PC-3 (cell line): ENCODE measurements at regions not wholly inside any gene's neighbourhood (a gene's known extent, or its start where the extent isn't known, plus 50 kb on each side); places are given as distances from the start of the nearest gene placed in this dataset.
"Not testable (repeated sequence)": the region's sequence is repeated elsewhere in the genome, so short reads cannot be mapped to it uniquely, and the experiment has no call there.

Experiments used
- ATAC-seq: fragments of 200-7000 bp; cut with Tn5 transposase; 2 replicates; pipeline ENCODE4 v1.9.1; 2020; ENCODE audit warnings: mild to moderate bottlenecking, moderate library complexity
- BruUV-seq: library from RNA; stranded (reverse); fragments of 400-500 nt; replicated peaks from 2 replicates; lab custom pipeline; 2021; lab: Mats Ljungman, UMichigan
- CTCF ChIA-PET: fragments of 300-600 bp; sonication (Branson Sonifier 250); formaldehyde crosslinking; loops from one replicate; lab custom pipeline; 2022; ENCODE audit warnings: antibody characterized with exemption; lab: Charles Lee
- POLR2A ChIA-PET: fragments of 300-600 bp; sonication (Branson Sonifier 250); formaldehyde crosslinking; loops from one replicate; lab custom pipeline; 2022; ENCODE audit warnings: antibody characterized with exemption; ENCODE audit not compliant: unreplicated experiment; lab: Charles Lee
- DNase-seq: peaks from one replicate; pipeline ENCODE4 v3.0.0-alpha.2; 2015
- H2AFZ ChIP-seq: fragments of 300-600 bp; sonication (generic); 2 replicates; pipeline ENCODE4 v1.6.0; 2016; ENCODE audit warnings: antibody characterized with exemption, low read length
- H3F3A ChIP-seq: fragments of 300-600 bp; sonication (generic); one replicate; pipeline ENCODE4 v1.6.0; 2017; ENCODE audit warnings: antibody characterized with exemption, low read length, control low read depth, mild to moderate bottlenecking; ENCODE audit not compliant: unreplicated experiment
- H3K27ac ChIP-seq: fragments of 300-600 bp; sonication (generic); 2 replicates; pipeline ENCODE4 v1.5.1; 2016; ENCODE audit warnings: mild to moderate bottlenecking, low read length
- H3K27me3 ChIP-seq: fragments of 300-600 bp; sonication (generic); 2 replicates; pipeline ENCODE4 v1.6.1; 2016; ENCODE audit warnings: low read length, mixed read lengths
- H3K36me3 ChIP-seq: fragments of 300-600 bp; sonication (generic); 2 replicates; pipeline ENCODE4 v1.6.1; 2016; ENCODE audit warnings: low read depth, mixed run types, low read length, mixed read lengths
- H3K4me1 ChIP-seq: fragments of 300-600 bp; sonication (generic); 2 replicates; pipeline ENCODE4 v1.5.1; 2016; ENCODE audit warnings: low read length; ENCODE audit not compliant: insufficient read depth
- H3K4me2 ChIP-seq: fragments of 300-600 bp; sonication (generic); 2 replicates; pipeline ENCODE4 v1.6.0; 2016; ENCODE audit warnings: low read length
- H3K4me3 ChIP-seq: fragments of 300-600 bp; sonication (generic); 2 replicates; pipeline ENCODE4 v1.5.1; 2016; ENCODE audit warnings: mild to moderate bottlenecking, low read length, mixed read lengths
- H3K79me2 ChIP-seq: fragments of 300-600 bp; sonication (generic); 2 replicates; pipeline ENCODE4 v1.6.1; 2017; ENCODE audit warnings: low read length, mixed read lengths
- H3K9ac ChIP-seq: fragments of 300-600 bp; sonication (generic); 2 replicates; pipeline ENCODE4 v1.6.0; 2016; ENCODE audit warnings: mild to moderate bottlenecking, low read length
- H3K9me2 ChIP-seq: fragments of 300-600 bp; sonication (generic); replicated peaks from 2 replicates; pipeline ENCODE4 v1.6.1; 2016; ENCODE audit warnings: mixed run types, low read length, mixed read lengths
- H3K9me3 ChIP-seq: fragments of 300-600 bp; sonication (generic); 2 replicates; pipeline ENCODE4 v1.6.1; 2016; ENCODE audit warnings: low read length, mixed read lengths
- H4K20me1 ChIP-seq: fragments of 300-600 bp; sonication (generic); 2 replicates; pipeline ENCODE4 v1.6.1; 2016; ENCODE audit warnings: low read length, mixed read lengths
- intact Hi-C: fragments of 100-400 bp; cut with micrococcal nuclease; formaldehyde crosslinking; loops from 2 replicates; pipeline ENCODE4 v1.9.0; 2023

DNA sequence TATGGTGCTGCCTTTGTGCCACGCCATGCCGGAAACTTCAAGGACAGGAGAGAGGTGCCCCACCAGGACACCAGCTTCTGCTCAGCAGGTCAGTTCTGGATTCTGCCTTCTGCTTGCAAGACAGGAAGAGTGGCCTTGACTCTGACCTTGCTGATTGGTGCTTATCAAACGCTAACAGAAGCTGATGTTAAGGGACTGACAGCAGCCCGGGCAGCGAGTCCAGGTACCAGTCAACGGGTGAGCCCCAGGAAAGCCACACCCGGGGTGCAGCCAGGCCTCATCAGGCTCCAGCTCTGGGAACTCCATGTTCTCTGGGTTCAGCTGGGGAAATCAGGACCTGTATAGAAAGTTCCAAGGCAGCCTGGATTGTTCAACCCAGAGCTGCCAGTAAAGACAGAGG, 116.8 kb upstream of the MTLN start:
- H2AFZ ChIP-seq, H3F3A ChIP-seq, H3K27me3 ChIP-seq, H3K9me3 ChIP-seq, H3K4me3 ChIP-seq, H3K9me2 ChIP-seq, BruUV-seq, H3K27ac ChIP-seq, CTCF ChIA-PET, ATAC-seq, DNase-seq, intact Hi-C loops, H3K4me2 ChIP-seq, H3K36me3 ChIP-seq, H4K20me1 ChIP-seq, H3K79me2 ChIP-seq, H3K4me1 ChIP-seq, H3K9ac ChIP-seq, POLR2A ChIA-PET: not testable (repeated sequence)

DNA sequence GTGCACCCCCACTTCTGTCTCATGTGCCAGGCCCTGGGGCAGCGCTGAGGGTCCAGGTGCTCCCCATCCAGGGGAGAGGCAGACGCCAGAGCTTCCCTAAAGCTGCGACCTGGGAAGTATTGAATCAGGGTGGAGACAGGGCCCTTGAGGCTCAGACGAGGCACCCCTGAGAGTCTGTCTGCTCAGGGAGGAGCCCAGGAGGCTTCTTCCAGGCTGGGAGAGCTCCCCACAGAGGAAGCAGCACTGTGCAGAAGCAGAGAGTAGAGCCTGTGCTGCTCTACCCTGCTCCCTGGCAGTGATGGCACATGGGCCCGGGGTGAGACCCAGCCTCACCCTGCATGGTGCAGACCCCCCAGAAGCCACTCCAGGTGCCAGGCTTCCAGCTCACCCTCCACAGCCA, 116.3 kb upstream of the MTLN start:
- 0 out of 2 replicates have a peak, but pooled peaks have one; percentile 31 for ATAC-seq
- H2AFZ ChIP-seq, H3K9me3 ChIP-seq, H3K4me2 ChIP-seq, H3K36me3 ChIP-seq, H3F3A ChIP-seq, DNase-seq, H3K4me1 ChIP-seq, H4K20me1 ChIP-seq, H3K4me3 ChIP-seq, H3K9me2 ChIP-seq, CTCF ChIA-PET, H3K27me3 ChIP-seq, H3K79me2 ChIP-seq, H3K27ac ChIP-seq, H3K9ac ChIP-seq, POLR2A ChIA-PET, intact Hi-C loops, BruUV-seq: not testable (repeated sequence)

DNA sequence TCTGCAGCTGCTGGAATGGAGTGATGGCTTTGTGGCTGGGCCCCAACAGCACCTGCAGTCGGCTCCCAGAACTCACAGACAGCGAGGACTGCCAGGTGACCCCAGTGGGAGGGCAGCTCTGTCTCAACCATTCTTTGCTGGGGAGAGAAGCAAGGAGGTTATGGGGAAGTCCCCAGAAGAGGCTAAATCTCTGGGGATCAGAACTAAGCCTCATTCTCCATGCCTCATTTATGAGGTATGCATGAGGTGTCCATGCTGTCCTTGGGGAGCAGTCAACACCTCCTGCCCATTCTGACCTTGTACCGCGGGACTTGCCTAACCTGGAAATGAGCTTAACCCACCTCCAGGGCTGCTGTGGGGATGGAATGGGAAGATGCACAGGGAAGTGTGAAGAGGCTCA, 111.5 kb upstream of the MTLN start:
- H2AFZ ChIP-seq, H3K9ac ChIP-seq, H3K79me2 ChIP-seq, H4K20me1 ChIP-seq, H3K9me2 ChIP-seq, H3K4me2 ChIP-seq, BruUV-seq, H3K27ac ChIP-seq, H3K27me3 ChIP-seq, H3K4me3 ChIP-seq, DNase-seq, CTCF ChIA-PET, H3F3A ChIP-seq, POLR2A ChIA-PET, H3K36me3 ChIP-seq, H3K9me3 ChIP-seq, intact Hi-C loops, H3K4me1 ChIP-seq, ATAC-seq: not testable (repeated sequence)

DNA sequence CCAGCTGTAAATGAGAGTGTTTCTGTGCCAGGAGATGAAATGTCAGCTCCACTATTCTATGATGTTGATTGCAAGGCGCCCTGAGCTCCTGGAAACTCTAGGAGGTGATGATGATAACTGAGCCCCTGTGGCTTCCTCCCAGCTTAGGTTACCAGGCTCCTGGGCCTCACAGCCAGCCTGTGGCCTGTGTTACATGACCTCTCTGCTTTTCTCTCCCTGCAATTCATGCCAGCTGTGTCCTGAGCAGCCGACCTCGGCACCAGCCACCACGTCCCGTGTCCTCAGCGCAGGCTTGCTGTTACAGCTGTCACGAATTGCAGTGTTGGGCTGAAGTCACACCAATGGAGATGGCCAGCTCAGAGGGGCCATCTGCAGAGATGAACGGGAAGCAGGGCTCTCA, 110.2 kb upstream of the MTLN start:
- H3K79me2 ChIP-seq, H3K4me2 ChIP-seq, H3K4me1 ChIP-seq, H2AFZ ChIP-seq, DNase-seq, H3K9ac ChIP-seq, BruUV-seq, intact Hi-C loops, H3F3A ChIP-seq, CTCF ChIA-PET, ATAC-seq, H3K27ac ChIP-seq, H3K9me3 ChIP-seq, H3K36me3 ChIP-seq, H3K9me2 ChIP-seq, POLR2A ChIA-PET, H3K27me3 ChIP-seq, H4K20me1 ChIP-seq, H3K4me3 ChIP-seq: not testable (repeated sequence)

DNA sequence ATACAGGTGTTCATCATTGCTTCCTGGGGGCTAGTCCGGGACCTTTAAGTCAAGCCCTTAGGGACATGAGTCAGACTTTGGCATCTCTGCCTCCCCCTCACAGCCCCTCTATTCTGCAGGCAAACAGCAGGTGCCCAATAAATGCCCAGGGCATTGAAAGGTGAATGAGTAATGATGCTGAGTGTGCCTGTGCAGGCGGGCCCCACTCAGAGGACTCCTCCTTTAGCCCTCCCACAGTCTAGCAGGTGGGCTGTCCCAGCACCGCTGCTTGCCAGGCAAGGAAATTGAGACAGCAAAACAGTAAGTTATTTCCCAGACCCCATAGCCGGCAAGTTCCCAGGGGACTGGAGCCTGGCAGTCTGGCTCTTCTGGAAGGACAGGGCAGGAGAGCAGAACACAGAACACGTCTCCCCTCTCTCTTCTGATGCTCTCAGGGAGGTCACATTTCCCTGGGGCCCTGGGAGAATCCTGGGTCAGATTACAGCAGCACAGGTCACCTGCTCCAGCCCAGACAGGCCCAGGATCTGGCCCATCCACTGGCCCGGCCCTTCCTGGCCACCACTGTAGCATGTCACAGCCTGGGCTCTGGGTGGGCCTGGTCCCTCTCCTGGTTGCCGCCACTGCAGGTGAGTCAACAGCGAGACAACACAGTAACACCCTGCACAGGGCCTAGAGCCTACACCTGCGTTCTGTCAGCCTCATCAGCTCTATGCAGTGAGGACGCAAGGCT, 108.7 kb upstream of the MTLN start:
- H3K9ac ChIP-seq, DNase-seq, H3K27ac ChIP-seq, H3K4me3 ChIP-seq, H3K79me2 ChIP-seq, intact Hi-C loops, H3K36me3 ChIP-seq, H4K20me1 ChIP-seq, POLR2A ChIA-PET, CTCF ChIA-PET, H2AFZ ChIP-seq, H3K4me1 ChIP-seq, H3K27me3 ChIP-seq, BruUV-seq, H3K9me3 ChIP-seq, H3K9me2 ChIP-seq, H3F3A ChIP-seq, H3K4me2 ChIP-seq: not testable (repeated sequence)
- ATAC-seq, result peak; percentile 69

DNA sequence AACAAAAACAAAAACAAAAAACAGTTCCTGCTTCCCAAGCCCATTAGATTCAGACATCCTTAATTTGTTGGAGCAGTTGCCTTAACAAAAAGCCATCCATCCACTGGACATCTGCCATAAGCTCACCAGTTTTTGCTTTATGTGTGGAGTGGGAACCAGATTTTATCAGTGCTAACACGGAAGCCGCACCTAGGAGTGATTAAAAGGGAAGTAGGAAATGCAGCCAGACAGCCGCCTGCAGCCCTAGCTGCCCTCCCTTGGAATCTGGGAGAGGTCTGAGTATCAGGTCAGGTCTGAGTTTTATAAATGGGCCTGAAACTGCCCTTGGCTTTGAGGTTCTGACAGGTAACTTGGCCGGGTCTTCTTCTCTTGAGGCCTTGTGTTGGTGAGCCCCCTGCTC, 106.6 kb upstream of the MTLN start:
- H3K27me3 ChIP-seq, H3K9ac ChIP-seq, H3K27ac ChIP-seq, H3K36me3 ChIP-seq, intact Hi-C loops, H3F3A ChIP-seq, H3K9me3 ChIP-seq, H3K9me2 ChIP-seq, H3K79me2 ChIP-seq, CTCF ChIA-PET, H4K20me1 ChIP-seq, H3K4me2 ChIP-seq, DNase-seq, BruUV-seq, H3K4me1 ChIP-seq, H2AFZ ChIP-seq, POLR2A ChIA-PET, H3K4me3 ChIP-seq: not testable (repeated sequence)
- ATAC-seq, result peak; percentile 59

DNA sequence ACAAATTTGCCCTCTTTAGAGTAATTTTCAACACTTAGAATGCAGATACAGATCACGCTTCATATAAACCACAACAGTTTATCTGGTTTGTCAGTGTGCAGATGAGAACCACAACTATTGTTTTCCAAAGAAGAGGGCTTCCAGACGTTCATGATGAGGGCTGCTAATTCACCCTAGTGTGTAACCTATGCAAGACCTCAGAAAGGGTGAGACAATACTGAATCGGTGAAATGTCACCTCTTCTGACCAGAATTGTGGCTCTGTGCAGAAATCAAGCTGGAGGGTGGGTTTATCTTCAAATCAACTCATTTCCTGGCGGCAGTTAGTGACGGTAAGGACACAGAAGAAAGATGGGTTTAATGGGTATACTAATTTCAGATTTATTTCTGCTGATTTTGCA, 105.0 kb upstream of the MTLN start:
- H3F3A ChIP-seq, H3K36me3 ChIP-seq, intact Hi-C loops, POLR2A ChIA-PET, H3K27ac ChIP-seq, H3K9me2 ChIP-seq, H2AFZ ChIP-seq, DNase-seq, H3K9me3 ChIP-seq, H3K79me2 ChIP-seq, ATAC-seq, H3K4me1 ChIP-seq, H3K4me3 ChIP-seq, H4K20me1 ChIP-seq, H3K27me3 ChIP-seq, H3K4me2 ChIP-seq, H3K9ac ChIP-seq, BruUV-seq, CTCF ChIA-PET: not testable (repeated sequence)
